Neural cell (in vitro differentiated cells): ENCODE measurements at regions not wholly inside any gene's neighbourhood (a gene's known extent, or its start where the extent isn't known, plus 50 kb on each side); places are given as distances from the start of the nearest gene placed in this dataset.

Source experiments
- H2AFZ ChIP-seq: fragments of 200-600, 300-800 bp; sonication (generic), shearing (Covaris generic); 2 replicates; pipeline ENCODE4 v1.6.0; 2014; ENCODE audit warnings: low read depth, mild to moderate bottlenecking, antibody characterized with exemption, low read length, moderate library complexity
- H3F3A ChIP-seq: fragments of 200-600 bp; shearing (Covaris generic); 2 replicates; pipeline ENCODE4 v1.6.1; 2016; ENCODE audit warnings: mild to moderate bottlenecking, moderate library complexity, mixed read lengths, antibody characterized with exemption, low read length; ENCODE audit not compliant: insufficient read depth, poor library complexity, severe bottlenecking
- H3K27ac ChIP-seq: fragments of 200-600, 300-800 bp; sonication (generic), shearing (Covaris generic); 2 replicates; pipeline ENCODE4 v1.5.1; 2014; ENCODE audit warnings: mild to moderate bottlenecking, low read length, moderate library complexity
- H3K27me3 ChIP-seq: fragments of 300-800, 200-600 bp; sonication (generic), shearing (Covaris generic); 2 replicates; pipeline ENCODE4 v1.6.0; 2014; ENCODE audit warnings: mild to moderate bottlenecking, low read depth, low read length, moderate library complexity; ENCODE audit not compliant: insufficient read depth
- H3K36me3 ChIP-seq: fragments of 300-800, 200-600 bp; sonication (generic), shearing (Covaris generic); 2 replicates; pipeline ENCODE4 v1.5.1; 2014; ENCODE audit warnings: mild to moderate bottlenecking, antibody characterized with exemption, low read length, moderate library complexity; ENCODE audit not compliant: insufficient read depth
- H3K4me2 ChIP-seq: fragments of 300-800, 200-600 bp; sonication (generic), shearing (Covaris generic); 2 replicates; pipeline ENCODE4 v1.6.0; 2014; ENCODE audit warnings: mild to moderate bottlenecking, low read length
- H3K4me3 ChIP-seq: fragments of 300-800, 200-600 bp; sonication (generic), shearing (Covaris generic); 2 replicates; pipeline ENCODE4 v1.5.1; 2014; ENCODE audit warnings: mild to moderate bottlenecking, low read length, moderate library complexity
- H3K79me2 ChIP-seq: fragments of 200-600 bp; shearing (Covaris generic); replicated peaks from 2 replicates; pipeline ENCODE4 v1.6.0; 2014; ENCODE audit warnings: mild to moderate bottlenecking, low read length, moderate library complexity; ENCODE audit not compliant: insufficient read depth
- H3K9ac ChIP-seq: fragments of 300-800, 200-600 bp; sonication (generic), shearing (Covaris generic); 2 replicates; pipeline ENCODE4 v1.6.1; 2016; ENCODE audit warnings: mild to moderate bottlenecking, low read length, mixed read lengths
- H3K9me2 ChIP-seq: fragments of 200-600 bp; shearing (Covaris generic); 2 replicates; pipeline ENCODE4 v1.6.1; 2016; ENCODE audit warnings: mild to moderate bottlenecking, low read length, mixed read lengths; ENCODE audit not compliant: insufficient read depth
- H3K9me3 ChIP-seq: fragments of 200-600, 300-800 bp; sonication (generic), shearing (Covaris generic); 2 replicates; pipeline ENCODE4 v1.6.1; 2016; ENCODE audit warnings: mild to moderate bottlenecking, mixed run types, low read length, moderate library complexity, mixed read lengths
- H4K20me1 ChIP-seq: fragments of 200-600 bp; shearing (Covaris generic); 2 replicates; pipeline ENCODE4 v1.6.1; 2016; ENCODE audit warnings: mild to moderate bottlenecking, mixed run types; ENCODE audit not compliant: insufficient read depth
- EP300 ChIP-seq: fragments of 450-650 bp; conservative IDR thresholded peaks from 2 replicates; pipeline ENCODE4 v1.6.1; 2014; ENCODE audit warnings: antibody characterized with exemption, mild to moderate bottlenecking, moderate library complexity; ENCODE audit not compliant: poor library complexity, severe bottlenecking
- EZH2 ChIP-seq: fragments of 200-600, 300-800 bp; shearing (Covaris generic), sonication (generic); IDR thresholded peaks from 2 replicates; pipeline ENCODE4 v1.6.1; 2014; ENCODE audit warnings: antibody characterized with exemption, low read length, borderline replicate concordance, mild to moderate bottlenecking; ENCODE audit not compliant: insufficient read depth, poor library complexity, severe bottlenecking
- MXI1 ChIP-seq: fragments of 450-650 bp; conservative IDR thresholded peaks from 2 replicates; pipeline ENCODE4 v1.6.1; 2014; ENCODE audit warnings: antibody characterized with exemption, mild to moderate bottlenecking; ENCODE audit not compliant: poor library complexity, severe bottlenecking
- POLR2AphosphoS5 ChIP-seq: IDR thresholded peaks from 2 replicates; pipeline ENCODE4 v1.6.1; 2012
- RAD21 ChIP-seq: fragments of 450-650 bp; conservative IDR thresholded peaks from 2 replicates; pipeline ENCODE4 v1.6.1; 2014; ENCODE audit warnings: antibody characterized with exemption, mild to moderate bottlenecking, moderate library complexity
- SMC3 ChIP-seq: fragments of 450-650 bp; conservative IDR thresholded peaks from 2 replicates; pipeline ENCODE4 v1.6.1; 2014; ENCODE audit warnings: antibody characterized with exemption, mild to moderate bottlenecking, moderate library complexity; ENCODE audit not compliant: poor library complexity
- TAF1 ChIP-seq: IDR thresholded peaks from 2 replicates; pipeline ENCODE4 v1.6.1; 2012; ENCODE audit warnings: low read depth
- TF ChIP-seq, protein P1 (sequence below): IDR thresholded peaks from 2 replicates; pipeline ENCODE4 v1.6.1; 2012; ENCODE audit warnings: borderline replicate concordance
- TF ChIP-seq, protein P2 (sequence below): fragments of 450-650 bp; IDR thresholded peaks from 2 replicates; pipeline ENCODE4 v1.5.1; 2014; ENCODE audit warnings: antibody characterized with exemption, mild to moderate bottlenecking, moderate library complexity; ENCODE audit not compliant: poor library complexity, severe bottlenecking

DNA sequence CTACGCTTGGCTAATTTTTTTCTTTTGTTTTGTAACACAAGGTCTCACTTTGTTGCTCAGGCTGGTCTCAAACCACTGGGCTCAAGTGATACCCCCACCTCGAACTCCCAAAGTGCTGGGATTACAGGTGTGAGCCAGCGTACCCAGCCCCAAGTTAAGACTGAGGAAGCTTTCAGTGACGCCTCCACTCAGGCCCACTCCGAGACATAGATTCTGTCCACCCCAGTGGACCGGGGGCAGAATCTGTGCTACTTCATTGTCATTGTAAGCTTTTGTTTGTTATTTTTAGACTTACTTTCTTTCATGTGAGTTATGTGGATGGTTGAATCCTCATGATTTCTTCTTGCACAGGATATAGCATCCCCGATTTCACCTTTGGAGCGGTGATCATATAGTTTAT lies 156.9 kb upstream of the TSHZ3 start:
- H3F3A ChIP-seq, result no peaks in the 10 kb centered on the region
- no peaks in the 10 kb centered on the region for H3K36me3 ChIP-seq
- H3K27me3 ChIP-seq, result no peaks in the 10 kb centered on the region
- H3K9me2 ChIP-seq, result no peaks in the 10 kb centered on the region
- no peaks in the 10 kb centered on the region for H4K20me1 ChIP-seq
- no peak overlapping the region for H3K4me2 ChIP-seq
- H2AFZ ChIP-seq, result no peak overlapping the region
- no peak overlapping the region for H3K27ac ChIP-seq
- no peak overlapping the region for H3K4me3 ChIP-seq
- no peaks in the 10 kb centered on the region for H3K79me2 ChIP-seq
- no peaks in the 10 kb centered on the region for H3K9me3 ChIP-seq
- TF ChIP-seq, protein P1, sequence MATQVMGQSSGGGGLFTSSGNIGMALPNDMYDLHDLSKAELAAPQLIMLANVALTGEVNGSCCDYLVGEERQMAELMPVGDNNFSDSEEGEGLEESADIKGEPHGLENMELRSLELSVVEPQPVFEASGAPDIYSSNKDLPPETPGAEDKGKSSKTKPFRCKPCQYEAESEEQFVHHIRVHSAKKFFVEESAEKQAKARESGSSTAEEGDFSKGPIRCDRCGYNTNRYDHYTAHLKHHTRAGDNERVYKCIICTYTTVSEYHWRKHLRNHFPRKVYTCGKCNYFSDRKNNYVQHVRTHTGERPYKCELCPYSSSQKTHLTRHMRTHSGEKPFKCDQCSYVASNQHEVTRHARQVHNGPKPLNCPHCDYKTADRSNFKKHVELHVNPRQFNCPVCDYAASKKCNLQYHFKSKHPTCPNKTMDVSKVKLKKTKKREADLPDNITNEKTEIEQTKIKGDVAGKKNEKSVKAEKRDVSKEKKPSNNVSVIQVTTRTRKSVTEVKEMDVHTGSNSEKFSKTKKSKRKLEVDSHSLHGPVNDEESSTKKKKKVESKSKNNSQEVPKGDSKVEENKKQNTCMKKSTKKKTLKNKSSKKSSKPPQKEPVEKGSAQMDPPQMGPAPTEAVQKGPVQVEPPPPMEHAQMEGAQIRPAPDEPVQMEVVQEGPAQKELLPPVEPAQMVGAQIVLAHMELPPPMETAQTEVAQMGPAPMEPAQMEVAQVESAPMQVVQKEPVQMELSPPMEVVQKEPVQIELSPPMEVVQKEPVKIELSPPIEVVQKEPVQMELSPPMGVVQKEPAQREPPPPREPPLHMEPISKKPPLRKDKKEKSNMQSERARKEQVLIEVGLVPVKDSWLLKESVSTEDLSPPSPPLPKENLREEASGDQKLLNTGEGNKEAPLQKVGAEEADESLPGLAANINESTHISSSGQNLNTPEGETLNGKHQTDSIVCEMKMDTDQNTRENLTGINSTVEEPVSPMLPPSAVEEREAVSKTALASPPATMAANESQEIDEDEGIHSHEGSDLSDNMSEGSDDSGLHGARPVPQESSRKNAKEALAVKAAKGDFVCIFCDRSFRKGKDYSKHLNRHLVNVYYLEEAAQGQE, result no peak
- TF ChIP-seq MXI1 (no peak), SMC3 (no peak), EP300 (no peak), EZH2 (no peak), TAF1 (no peak), RAD21 (no peak), POLR2AphosphoS5 (no peak)
- TF ChIP-seq, protein P2, sequence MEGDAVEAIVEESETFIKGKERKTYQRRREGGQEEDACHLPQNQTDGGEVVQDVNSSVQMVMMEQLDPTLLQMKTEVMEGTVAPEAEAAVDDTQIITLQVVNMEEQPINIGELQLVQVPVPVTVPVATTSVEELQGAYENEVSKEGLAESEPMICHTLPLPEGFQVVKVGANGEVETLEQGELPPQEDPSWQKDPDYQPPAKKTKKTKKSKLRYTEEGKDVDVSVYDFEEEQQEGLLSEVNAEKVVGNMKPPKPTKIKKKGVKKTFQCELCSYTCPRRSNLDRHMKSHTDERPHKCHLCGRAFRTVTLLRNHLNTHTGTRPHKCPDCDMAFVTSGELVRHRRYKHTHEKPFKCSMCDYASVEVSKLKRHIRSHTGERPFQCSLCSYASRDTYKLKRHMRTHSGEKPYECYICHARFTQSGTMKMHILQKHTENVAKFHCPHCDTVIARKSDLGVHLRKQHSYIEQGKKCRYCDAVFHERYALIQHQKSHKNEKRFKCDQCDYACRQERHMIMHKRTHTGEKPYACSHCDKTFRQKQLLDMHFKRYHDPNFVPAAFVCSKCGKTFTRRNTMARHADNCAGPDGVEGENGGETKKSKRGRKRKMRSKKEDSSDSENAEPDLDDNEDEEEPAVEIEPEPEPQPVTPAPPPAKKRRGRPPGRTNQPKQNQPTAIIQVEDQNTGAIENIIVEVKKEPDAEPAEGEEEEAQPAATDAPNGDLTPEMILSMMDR, result no peak
- no peak overlapping the region for H3K9ac ChIP-seq

DNA sequence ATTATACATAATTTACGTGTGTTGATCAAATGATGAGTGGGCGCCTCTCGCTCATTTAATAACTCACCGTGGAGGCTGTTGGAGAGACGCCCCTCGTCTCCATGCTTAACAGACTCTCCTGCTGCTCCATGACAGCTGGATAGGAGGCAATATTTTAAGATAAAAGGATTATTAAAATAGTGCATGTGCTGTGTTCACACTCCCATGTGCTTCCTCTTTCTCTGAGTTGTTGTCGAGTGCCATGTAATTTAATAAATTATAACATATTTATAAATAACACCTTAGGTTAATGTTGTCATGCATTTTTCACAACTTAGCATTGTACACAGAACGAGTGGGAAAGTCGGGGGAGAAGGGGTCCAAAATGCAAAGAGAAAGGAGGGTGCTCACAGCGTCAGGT lies 161.4 kb upstream of the TSHZ3 start:
- no peak overlapping the region for H3K9ac ChIP-seq

More for the DNA sequence above, 161.4 kb upstream of the TSHZ3 start:
- Histone ChIP-seq H3K4me3 (no peak overlapping the region), H3K9me2 (no peaks in the 10 kb centered on the region), H3K4me2 (no peak overlapping the region), H3K27ac (no peak overlapping the region), H3K36me3 (no peaks in the 10 kb centered on the region), H3K79me2 (no peaks in the 10 kb centered on the region), H4K20me1 (no peaks in the 10 kb centered on the region), H2AFZ (no peak overlapping the region), H3K27me3 (no peaks in the 10 kb centered on the region), H3F3A (no peaks in the 10 kb centered on the region), H3K9me3 (no peaks in the 10 kb centered on the region)
- TF ChIP-seq POLR2AphosphoS5, result no peak
- TF ChIP-seq SMC3, result no peak
- TF ChIP-seq EZH2, result no peak
- no peak for TF ChIP-seq TAF1
- TF ChIP-seq RAD21, result no peak
- no peak for TF ChIP-seq MXI1
